HEK293 (cell line): ENCODE measurements at regions not wholly inside any gene's neighbourhood (a gene's known extent, or its start where the extent isn't known, plus 50 kb on each side); places are given as distances from the start of the nearest gene placed in this dataset.

Experiments used
- OVOL3 ChIP-seq: fragments of 450-650 bp; formaldehyde crosslinking; IDR thresholded peaks from 2 replicates; pipeline ENCODE4 v1.5.1; 2016; ENCODE audit warnings: missing biosample characterization, missing genetic modification characterization
- ZNF133 ChIP-seq: fragments of 450-650 bp; formaldehyde crosslinking; IDR thresholded peaks from 2 replicates; pipeline ENCODE4 v1.5.1; 2016; ENCODE audit warnings: missing biosample characterization, missing genetic modification characterization
- TF ChIP-seq, protein P1 (sequence below): fragments of 450-650 bp; formaldehyde crosslinking; IDR thresholded peaks from 2 replicates; pipeline ENCODE4 v1.5.1; 2017; ENCODE audit warnings: missing biosample characterization, mild to moderate bottlenecking, missing genetic modification characterization, moderate library complexity

DNA sequence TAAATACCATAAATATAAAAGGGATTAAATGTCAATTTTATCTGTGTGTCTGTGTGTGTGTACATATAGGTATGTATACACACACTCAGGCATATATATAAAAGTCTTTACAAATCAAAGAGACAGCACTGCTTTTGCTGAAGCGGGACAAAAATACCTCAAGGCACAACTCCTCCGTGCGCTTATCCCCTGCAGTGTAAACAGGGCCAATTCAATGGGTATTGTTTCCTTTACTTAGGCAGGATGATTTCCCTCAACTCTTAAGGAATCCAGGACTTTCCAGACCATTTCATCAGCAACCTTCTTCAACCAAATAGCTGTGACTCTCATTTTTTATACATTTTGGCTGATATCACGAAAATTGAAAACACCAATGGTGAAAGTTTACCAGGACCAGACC is 227.7 kb downstream of the CRPPA start:
- TF ChIP-seq, protein P1, sequence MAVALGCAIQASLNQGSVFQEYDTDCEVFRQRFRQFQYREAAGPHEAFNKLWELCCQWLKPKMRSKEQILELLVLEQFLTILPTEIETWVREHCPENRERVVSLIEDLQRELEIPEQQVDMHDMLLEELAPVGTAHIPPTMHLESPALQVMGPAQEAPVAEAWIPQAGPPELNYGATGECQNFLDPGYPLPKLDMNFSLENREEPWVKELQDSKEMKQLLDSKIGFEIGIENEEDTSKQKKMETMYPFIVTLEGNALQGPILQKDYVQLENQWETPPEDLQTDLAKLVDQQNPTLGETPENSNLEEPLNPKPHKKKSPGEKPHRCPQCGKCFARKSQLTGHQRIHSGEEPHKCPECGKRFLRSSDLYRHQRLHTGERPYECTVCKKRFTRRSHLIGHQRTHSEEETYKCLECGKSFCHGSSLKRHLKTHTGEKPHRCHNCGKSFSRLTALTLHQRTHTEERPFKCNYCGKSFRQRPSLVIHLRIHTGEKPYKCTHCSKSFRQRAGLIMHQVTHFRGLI: no peak
- TF ChIP-seq OVOL3 (tag by site-specific recombination) (no peak), ZNF133 (tag by site-specific recombination) (no peak)
